ENCODE measurements at regions not wholly inside any gene's neighbourhood (a gene's known extent, or its start where the extent isn't known, plus 50 kb on each side); places are given as distances from the start of the nearest gene placed in this dataset.

GRCh38 chr4:177161781-177162180 lies 147.9 kb upstream of the NEIL3 start:
- TF ChIP-seq, protein P1, sequence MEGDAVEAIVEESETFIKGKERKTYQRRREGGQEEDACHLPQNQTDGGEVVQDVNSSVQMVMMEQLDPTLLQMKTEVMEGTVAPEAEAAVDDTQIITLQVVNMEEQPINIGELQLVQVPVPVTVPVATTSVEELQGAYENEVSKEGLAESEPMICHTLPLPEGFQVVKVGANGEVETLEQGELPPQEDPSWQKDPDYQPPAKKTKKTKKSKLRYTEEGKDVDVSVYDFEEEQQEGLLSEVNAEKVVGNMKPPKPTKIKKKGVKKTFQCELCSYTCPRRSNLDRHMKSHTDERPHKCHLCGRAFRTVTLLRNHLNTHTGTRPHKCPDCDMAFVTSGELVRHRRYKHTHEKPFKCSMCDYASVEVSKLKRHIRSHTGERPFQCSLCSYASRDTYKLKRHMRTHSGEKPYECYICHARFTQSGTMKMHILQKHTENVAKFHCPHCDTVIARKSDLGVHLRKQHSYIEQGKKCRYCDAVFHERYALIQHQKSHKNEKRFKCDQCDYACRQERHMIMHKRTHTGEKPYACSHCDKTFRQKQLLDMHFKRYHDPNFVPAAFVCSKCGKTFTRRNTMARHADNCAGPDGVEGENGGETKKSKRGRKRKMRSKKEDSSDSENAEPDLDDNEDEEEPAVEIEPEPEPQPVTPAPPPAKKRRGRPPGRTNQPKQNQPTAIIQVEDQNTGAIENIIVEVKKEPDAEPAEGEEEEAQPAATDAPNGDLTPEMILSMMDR (IDR thresholded peaks at IDR 0.05): no peak
- no peak for TF ChIP-seq POLR2A (IDR thresholded peaks at IDR 0.05)
